ENCODE measurements at regions not wholly inside any gene's neighbourhood (a gene's known extent, or its start where the extent isn't known, plus 50 kb on each side); places are given as distances from the start of the nearest gene placed in this dataset.

DNA sequence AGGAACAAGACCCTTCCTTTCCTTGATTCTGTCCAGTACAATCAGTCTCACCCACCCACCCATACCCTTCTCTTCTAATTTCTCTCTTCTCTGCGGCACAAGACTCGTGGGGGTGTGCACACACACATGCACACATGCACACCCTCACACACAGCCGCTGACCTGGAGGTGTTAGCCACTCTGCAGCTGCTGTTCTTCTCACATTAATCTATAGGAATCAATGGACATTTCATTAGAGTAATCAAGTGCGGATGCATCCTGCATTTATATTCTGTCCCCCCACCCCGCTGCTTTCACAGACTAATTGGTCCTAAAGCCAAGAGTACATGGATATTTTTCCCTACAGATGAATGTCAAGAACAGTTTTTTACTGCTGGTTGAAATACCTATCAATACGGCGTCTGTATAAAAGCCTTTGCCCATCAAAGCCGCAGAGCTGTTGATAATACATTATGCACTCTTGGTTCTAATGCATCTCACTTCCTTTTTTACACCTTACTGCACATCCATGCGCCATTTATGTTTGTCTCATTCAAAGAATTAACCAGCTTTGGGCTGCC is 186.5 kb upstream of the ONECUT1 start:
- intact Hi-C loops (cut with micrococcal nuclease) = no loop called here
- peaks cover 12% of the 10 kb centered on the region for H3K27me3 ChIP-seq (ENCODE audit: low read depth)
- DNase-seq = no peak
- no peaks in the 10 kb centered on the region for H3K4me1 ChIP-seq
- no peak overlapping the region for H3K4me3 ChIP-seq
- no peaks in the 10 kb centered on the region for H3K36me3 ChIP-seq
- TF ChIP-seq, protein P1, sequence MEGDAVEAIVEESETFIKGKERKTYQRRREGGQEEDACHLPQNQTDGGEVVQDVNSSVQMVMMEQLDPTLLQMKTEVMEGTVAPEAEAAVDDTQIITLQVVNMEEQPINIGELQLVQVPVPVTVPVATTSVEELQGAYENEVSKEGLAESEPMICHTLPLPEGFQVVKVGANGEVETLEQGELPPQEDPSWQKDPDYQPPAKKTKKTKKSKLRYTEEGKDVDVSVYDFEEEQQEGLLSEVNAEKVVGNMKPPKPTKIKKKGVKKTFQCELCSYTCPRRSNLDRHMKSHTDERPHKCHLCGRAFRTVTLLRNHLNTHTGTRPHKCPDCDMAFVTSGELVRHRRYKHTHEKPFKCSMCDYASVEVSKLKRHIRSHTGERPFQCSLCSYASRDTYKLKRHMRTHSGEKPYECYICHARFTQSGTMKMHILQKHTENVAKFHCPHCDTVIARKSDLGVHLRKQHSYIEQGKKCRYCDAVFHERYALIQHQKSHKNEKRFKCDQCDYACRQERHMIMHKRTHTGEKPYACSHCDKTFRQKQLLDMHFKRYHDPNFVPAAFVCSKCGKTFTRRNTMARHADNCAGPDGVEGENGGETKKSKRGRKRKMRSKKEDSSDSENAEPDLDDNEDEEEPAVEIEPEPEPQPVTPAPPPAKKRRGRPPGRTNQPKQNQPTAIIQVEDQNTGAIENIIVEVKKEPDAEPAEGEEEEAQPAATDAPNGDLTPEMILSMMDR (IDR thresholded peaks at IDR 0.05; ENCODE audit: borderline replicate concordance) = no peak
- no peaks in the 10 kb centered on the region for H3K9me3 ChIP-seq (replicated peaks)
- no peak overlapping the region for H3K27ac ChIP-seq (replicated peaks)

DNA sequence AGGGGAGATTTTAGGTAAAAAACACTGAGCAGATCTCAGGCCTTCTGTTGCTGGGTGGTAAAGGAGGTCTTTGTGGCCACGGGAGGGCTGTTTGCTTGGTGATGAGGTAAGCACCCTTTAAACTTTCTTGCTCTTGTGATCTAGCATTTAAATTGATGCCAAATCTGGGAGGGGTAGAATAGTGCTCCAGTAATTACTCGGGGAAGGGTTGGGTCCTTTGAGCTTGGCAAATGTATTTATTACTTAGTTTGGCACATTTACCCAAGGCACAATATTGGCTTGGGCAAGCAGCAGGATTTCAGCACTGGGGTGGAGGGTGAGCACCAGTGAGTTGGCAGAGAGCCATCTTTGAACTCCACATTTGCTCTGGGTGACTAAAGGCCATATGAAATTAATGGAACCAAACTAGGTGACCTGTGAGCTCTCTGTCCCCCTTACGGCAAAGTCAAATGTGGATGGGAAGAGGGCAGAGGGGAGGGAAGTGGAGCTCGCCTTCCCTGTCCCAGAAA is 185.9 kb upstream of the ONECUT1 start:
- Histone ChIP-seq H3K4me1 (no peaks in the 10 kb centered on the region), H3K27me3 (ENCODE audit: low read depth) (peaks cover 18% of the 10 kb centered on the region), H3K36me3 (no peaks in the 10 kb centered on the region), H3K27ac (replicated peaks) (no peak overlapping the region), H3K4me3 (no peak overlapping the region), H3K9me3 (replicated peaks) (no peaks in the 10 kb centered on the region)
- intact Hi-C loops (cut with micrococcal nuclease) = no loop called here
- no peak for DNase-seq
- TF ChIP-seq, protein P1 (IDR thresholded peaks at IDR 0.05; ENCODE audit: borderline replicate concordance) = no peak

DNA sequence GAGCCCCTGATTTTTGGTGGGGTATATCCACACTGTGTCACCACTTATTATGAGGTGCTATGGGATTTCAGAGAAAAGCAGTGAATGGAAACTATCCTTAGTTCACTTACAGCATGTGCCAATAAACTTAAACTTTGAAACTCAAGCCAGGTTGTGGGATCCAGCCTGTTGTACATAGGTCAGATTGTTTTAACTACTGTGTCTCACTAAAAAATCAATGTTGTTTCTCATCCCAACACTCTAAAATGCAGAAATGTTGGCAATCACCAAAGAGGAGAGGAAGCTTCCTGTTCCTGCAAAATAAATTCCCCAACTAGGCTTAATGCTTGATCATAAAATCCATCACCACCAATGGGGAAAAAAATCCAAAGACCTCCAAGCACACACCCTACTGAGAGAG is 173.7 kb upstream of the ONECUT1 start:
- Histone ChIP-seq H3K4me3 (no peak overlapping the region), H3K36me3 (no peaks in the 10 kb centered on the region), H3K9me3 (replicated peaks) (no peaks in the 10 kb centered on the region), H3K27me3 (ENCODE audit: low read depth) (peaks cover 7% of the 10 kb centered on the region), H3K27ac (replicated peaks) (no peak overlapping the region), H3K4me1 (no peaks in the 10 kb centered on the region)
- TF ChIP-seq, protein P1 (IDR thresholded peaks at IDR 0.05; ENCODE audit: borderline replicate concordance) = no peak
- no peak for DNase-seq
- intact Hi-C loops (cut with micrococcal nuclease) = no loop called here

DNA sequence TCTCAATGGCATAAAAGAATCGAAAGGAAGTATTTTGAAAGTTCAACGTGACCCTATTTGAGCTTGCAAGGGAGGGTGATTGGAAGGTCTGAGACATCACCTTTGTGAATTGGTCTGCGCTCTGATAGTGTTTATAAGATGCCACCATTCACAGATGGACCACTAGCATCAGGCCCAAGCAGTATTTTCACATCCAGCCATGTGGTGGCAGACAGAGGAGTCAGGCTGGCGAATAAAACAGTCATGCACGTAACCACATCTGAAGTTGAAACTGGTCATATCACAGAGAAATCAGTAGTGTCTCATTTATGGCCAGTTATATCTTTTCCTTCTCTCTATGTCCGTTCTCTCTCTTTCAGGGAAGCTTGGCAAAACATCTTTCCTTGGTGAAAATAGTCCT is 170.1 kb upstream of the ONECUT1 start:
- H3K4me1 ChIP-seq = no peaks in the 10 kb centered on the region
- H3K36me3 ChIP-seq = no peaks in the 10 kb centered on the region
- H3K4me3 ChIP-seq = no peak overlapping the region
- H3K27ac ChIP-seq (replicated peaks) = no peak overlapping the region
- TF ChIP-seq, protein P1 (IDR thresholded peaks at IDR 0.05; ENCODE audit: borderline replicate concordance) = no peak
- no peaks in the 10 kb centered on the region for H3K9me3 ChIP-seq (replicated peaks)
- peaks cover 7% of the 10 kb centered on the region for H3K27me3 ChIP-seq (ENCODE audit: low read depth)
- intact Hi-C loops (cut with micrococcal nuclease) = no loop called here
- DNase-seq = no peak

DNA sequence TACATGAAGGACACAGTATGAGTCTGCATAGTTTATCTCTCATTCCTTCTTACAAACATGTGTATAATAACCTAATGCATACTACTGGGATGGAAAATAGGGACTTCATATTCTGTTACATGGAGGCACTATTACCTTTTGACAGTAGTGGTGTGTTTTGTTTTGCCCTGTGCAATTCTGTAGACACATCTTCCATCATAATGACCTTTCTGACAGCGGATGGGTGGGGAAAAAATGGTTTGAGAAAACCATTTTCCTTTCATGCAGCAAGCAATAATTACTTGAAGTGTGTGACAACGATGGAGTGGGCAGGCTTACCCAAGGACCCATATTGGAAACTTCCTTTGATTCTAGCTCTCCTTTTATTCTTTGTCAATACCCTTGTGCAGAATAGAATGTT is 153.6 kb upstream of the ONECUT1 start:
- TF ChIP-seq, protein P1 (IDR thresholded peaks at IDR 0.05; ENCODE audit: borderline replicate concordance) = no peak
- no peaks in the 10 kb centered on the region for H3K36me3 ChIP-seq
- intact Hi-C loops (cut with micrococcal nuclease) = no loop called here
- no peak for DNase-seq
- no peak overlapping the region for H3K27ac ChIP-seq (replicated peaks)
- no peak overlapping the region for H3K4me3 ChIP-seq
- no peaks in the 10 kb centered on the region for H3K4me1 ChIP-seq
- H3K27me3 ChIP-seq (ENCODE audit: low read depth) = peaks cover 19% of the 10 kb centered on the region
- H3K9me3 ChIP-seq (replicated peaks) = no peaks in the 10 kb centered on the region
